ENCODE measurements at regions not wholly inside any gene's neighbourhood (a gene's known extent, or its start where the extent isn't known, plus 50 kb on each side); places are given as distances from the start of the nearest gene placed in this dataset.

- TF ChIP-seq CTCF (IDR thresholded peaks at IDR 0.05) (no peak), POLR2A (IDR thresholded peaks at IDR 0.05) (no peak), EP300 (IDR thresholded peaks at IDR 0.05) (no peak)
These were observed 115.5 kb upstream of the CREB5 start for GRCh38 chr7:28296571-28297483.
